ENCODE measurements at regions not wholly inside any gene's neighbourhood (a gene's known extent, or its start where the extent isn't known, plus 50 kb on each side); places are given as distances from the start of the nearest gene placed in this dataset.
"Not testable (repeated sequence)": the region's sequence is repeated elsewhere in the genome, so short reads cannot be mapped to it uniquely, and the experiment has no call there.

GRCh38 chr3:143175940-143176894, 56.6 kb downstream of the CHST2 start:
- not testable (repeated sequence) for DNase-seq

- DNase-seq = not testable (repeated sequence)
These were observed 58.4 kb downstream of the CHST2 start for GRCh38 chr3:143177965-143178364.

- not testable (repeated sequence) for DNase-seq
These were observed 59.4 kb downstream of the CHST2 start for GRCh38 chr3:143178775-143179548.

GRCh38 chr3:143179603-143180002, 60.0 kb downstream of the CHST2 start:
- no peak for DNase-seq

- not testable (repeated sequence) for DNase-seq
These were observed 61.3 kb downstream of the CHST2 start for GRCh38 chr3:143180860-143181259.

- DNase-seq = not testable (repeated sequence)
These were observed 62.4 kb downstream of the CHST2 start for GRCh38 chr3:143181977-143182376.

- DNase-seq = no peak
These were observed 63.5 kb downstream of the CHST2 start for GRCh38 chr3:143182866-143183664.

- DNase-seq = no peak
These were observed 64.0 kb downstream of the CHST2 start for GRCh38 chr3:143183665-143183964.

GRCh38 chr3:143184099-143184498, 64.5 kb downstream of the CHST2 start:
- no peak for DNase-seq

GRCh38 chr3:143185401-143185800, 65.8 kb downstream of the CHST2 start:
- no peak for DNase-seq

- no peak for DNase-seq
These were observed 67.5 kb downstream of the CHST2 start for GRCh38 chr3:143187111-143187510.

- no peak for DNase-seq
These were observed 69.3 kb downstream of the CHST2 start for GRCh38 chr3:143188881-143189280.

GRCh38 chr3:143190101-143190500, 70.5 kb downstream of the CHST2 start:
- no peak for DNase-seq

GRCh38 chr3:143192193-143192592, 72.6 kb downstream of the CHST2 start:
- no peak for DNase-seq

- no peak for DNase-seq
These were observed 80.7 kb downstream of the CHST2 start for GRCh38 chr3:143200001-143200924.

- no peak for DNase-seq
These were observed 81.5 kb downstream of the CHST2 start for GRCh38 chr3:143201045-143201444.

GRCh38 chr3:143201870-143202752, 82.5 kb downstream of the CHST2 start:
- DNase-seq = no peak

- peak in 1 of 58 donors; percentile 2 for DNase-seq
These were observed 83.6 kb downstream of the CHST2 start for GRCh38 chr3:143203142-143203541.

GRCh38 chr3:143203848-143204247, 84.3 kb downstream of the CHST2 start:
- no peak for DNase-seq

Data from anterior cingulate cortex (tissue), 58 donors.